OCI-LY7 (cell line): ENCODE measurements at regions not wholly inside any gene's neighbourhood (a gene's known extent, or its start where the extent isn't known, plus 50 kb on each side); places are given as distances from the start of the nearest gene placed in this dataset.

Source experiments
- BruUV-seq: library from RNA; stranded (reverse); fragments of 400-500 nt; replicated peaks from 2 replicates; lab custom pipeline; 2021; lab: Mats Ljungman, UMichigan
- CTCF ChIA-PET: fragments of 300-600 bp; sonication (Branson Sonifier 250); formaldehyde crosslinking; loops from one replicate; lab custom pipeline; 2022; ENCODE audit warnings: antibody characterized with exemption; ENCODE audit not compliant: unreplicated experiment; lab: Charles Lee
- POLR2A ChIA-PET: fragments of 300-600 bp; sonication (Branson Sonifier 250); formaldehyde crosslinking; loops from one replicate; lab custom pipeline; 2022; ENCODE audit warnings: antibody characterized with exemption; lab: Charles Lee
- DNase-seq: peaks from one replicate; pipeline ENCODE4 v3.0.0-alpha.2; 2015; ENCODE audit warnings: low spot score
- H2AFZ ChIP-seq: fragments of 200-600 bp; sonication (generic), shearing (Covaris generic); 2 replicates; pipeline ENCODE4 v1.6.1; 2014; ENCODE audit warnings: mild to moderate bottlenecking, antibody characterized with exemption, low read length, moderate library complexity
- H3K27ac ChIP-seq: fragments of 200-600 bp; sonication (generic); 2 replicates; pipeline ENCODE4 v1.5.1; 2014; ENCODE audit warnings: mixed run types, low read depth, mild to moderate bottlenecking, moderate library complexity, low read length, inconsistent platforms; ENCODE audit not compliant: poor library complexity, severe bottlenecking
- H3K36me3 ChIP-seq: fragments of 200-600 bp; sonication (generic); 2 replicates; pipeline ENCODE4 v1.6.1; 2014; ENCODE audit warnings: mild to moderate bottlenecking, antibody characterized with exemption, low read length, moderate library complexity, mixed read lengths; ENCODE audit not compliant: insufficient read depth
- H3K4me1 ChIP-seq: fragments of 200-600 bp; sonication (generic); 2 replicates; pipeline ENCODE4 v1.5.1; 2014; ENCODE audit warnings: mild to moderate bottlenecking, low read length; ENCODE audit not compliant: insufficient read depth, poor library complexity, severe bottlenecking
- H3K4me2 ChIP-seq: fragments of 200-600 bp; sonication (generic); 2 replicates; pipeline ENCODE4 v1.6.1; 2014; ENCODE audit warnings: mild to moderate bottlenecking, low read length
- H3K4me3 ChIP-seq: fragments of 200-600 bp; sonication (generic); 2 replicates; pipeline ENCODE4 v1.5.1; 2014; ENCODE audit warnings: mild to moderate bottlenecking, low read depth, low read length; ENCODE audit not compliant: poor library complexity, severe bottlenecking
- H3K79me2 ChIP-seq: fragments of 200-600 bp; sonication (generic); 2 replicates; pipeline ENCODE4 v1.6.1; 2016; ENCODE audit warnings: low read depth, mild to moderate bottlenecking, low read length, moderate library complexity, mixed read lengths; ENCODE audit not compliant: insufficient read depth
- H3K9me2 ChIP-seq: fragments of 200-600 bp; sonication (generic); 2 replicates; pipeline ENCODE4 v1.6.1; 2016; ENCODE audit warnings: mild to moderate bottlenecking, low read length, mixed read lengths; ENCODE audit not compliant: insufficient read depth
- H3K9me3 ChIP-seq: fragments of 200-600 bp; sonication (generic); 2 replicates; pipeline ENCODE4 v1.6.1; 2014; ENCODE audit warnings: mild to moderate bottlenecking, mixed run types, low read length, mixed read lengths
- H4K20me1 ChIP-seq: fragments of 200-600 bp; sonication (generic); 2 replicates; pipeline ENCODE4 v1.6.1; 2014; ENCODE audit warnings: mild to moderate bottlenecking, antibody characterized with exemption, low read length, moderate library complexity, mixed read lengths; ENCODE audit not compliant: insufficient read depth
- CTCF ChIP-seq: fragments of 200-600 bp; sonication (generic); conservative IDR thresholded peaks from 2 replicates; pipeline ENCODE4 v1.5.1; 2014; ENCODE audit warnings: mild to moderate bottlenecking, antibody characterized with exemption, low read length, moderate library complexity, mixed read lengths
- EZH2phosphoT487 ChIP-seq: fragments of 200-600 bp; sonication (generic); IDR thresholded peaks from 2 replicates; pipeline ENCODE4 v1.6.1; 2018; ENCODE audit warnings: low read depth, borderline replicate concordance, mild to moderate bottlenecking, mixed run types, antibody characterized with exemption, low read length, moderate library complexity, mixed read lengths
- intact Hi-C: fragments of 100-400 bp; cut with micrococcal nuclease; formaldehyde crosslinking; loops from one replicate; pipeline ENCODE4 v1.10.0; 2022; ENCODE audit not compliant: unreplicated experiment

DNA sequence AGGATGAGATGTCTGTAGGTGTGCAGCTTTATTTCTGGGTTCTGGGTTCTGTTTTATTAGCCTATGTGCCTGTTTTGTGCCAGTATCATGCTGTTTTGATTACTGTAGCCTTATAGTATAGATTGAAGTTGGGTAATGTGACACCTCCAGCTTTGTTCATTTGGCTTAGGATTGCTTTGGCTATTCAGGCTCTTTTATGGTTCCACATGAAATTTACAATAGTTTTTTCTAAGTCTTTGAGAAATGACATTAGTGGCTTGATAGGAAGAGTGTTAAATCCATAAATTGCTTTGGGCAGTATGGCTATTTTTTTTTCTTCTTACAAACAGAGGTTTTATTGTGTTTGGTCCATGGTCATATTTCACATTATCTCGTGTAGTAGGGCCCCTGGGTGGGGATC is 285.8 kb upstream of the GADL1 start:
- POLR2A ChIA-PET = interaction anchor here (0.6 kb wide), 1 partner anchor 289 kb away, joined by 4 read pairs; no protein-coding TSS in a partner anchor
- Histone ChIP-seq H2AFZ (no peak overlapping the region), H3K36me3 (no peaks in the 10 kb centered on the region), H3K4me2 (no peak overlapping the region), H3K27ac (no peak overlapping the region), H3K4me1 (no peaks in the 10 kb centered on the region), H3K79me2 (no peaks in the 10 kb centered on the region), H3K9me2 (no peaks in the 10 kb centered on the region), H4K20me1 (no peaks in the 10 kb centered on the region), H3K4me3 (no peak overlapping the region), H3K9me3 (no peaks in the 10 kb centered on the region)
- intact Hi-C loops = no loop called here
- CTCF ChIA-PET = no interaction called here
- TF ChIP-seq CTCF (no peak), EZH2phosphoT487 (no peak)
- DNase-seq = no peak
- no TSS peak for BruUV-seq

GRCh38 chr3:31181661-31182060 is 287.2 kb upstream of the GADL1 start:
- DNase-seq = no peak
- no TSS peak for BruUV-seq
- no peaks in the 10 kb centered on the region for H3K4me1 ChIP-seq
- POLR2A ChIA-PET = no interaction called here
- H3K4me2 ChIP-seq = no peak overlapping the region
- intact Hi-C loops = no loop called here
- no peaks in the 10 kb centered on the region for H4K20me1 ChIP-seq
- TF ChIP-seq CTCF = no peak
- no peak for TF ChIP-seq EZH2phosphoT487
- no peaks in the 10 kb centered on the region for H3K9me3 ChIP-seq
- H3K27ac ChIP-seq = no peak overlapping the region
- H3K9me2 ChIP-seq = no peaks in the 10 kb centered on the region
- CTCF ChIA-PET = no interaction called here
- H3K4me3 ChIP-seq = no peak overlapping the region
- no peak overlapping the region for H2AFZ ChIP-seq
- no peaks in the 10 kb centered on the region for H3K36me3 ChIP-seq
- H3K79me2 ChIP-seq = no peaks in the 10 kb centered on the region

GRCh38 chr3:31182661-31183060 is 288.2 kb upstream of the GADL1 start:
- intact Hi-C loops = no loop called here
- no peaks in the 10 kb centered on the region for H4K20me1 ChIP-seq
- TF ChIP-seq EZH2phosphoT487 (no peak), CTCF (no peak)
- no peak overlapping the region for H2AFZ ChIP-seq
- no peaks in the 10 kb centered on the region for H3K4me1 ChIP-seq
- DNase-seq = no peak
- H3K36me3 ChIP-seq = no peaks in the 10 kb centered on the region
- H3K4me2 ChIP-seq = no peak overlapping the region
- H3K4me3 ChIP-seq = no peak overlapping the region
- ChIA-PET POLR2A (interaction anchor here (0.7 kb wide), 1 partner anchor 14 kb away, joined by 4 read pairs; no protein-coding TSS in a partner anchor), CTCF (no interaction called here)
- no TSS peak for BruUV-seq
- no peaks in the 10 kb centered on the region for H3K9me2 ChIP-seq
- H3K79me2 ChIP-seq = no peaks in the 10 kb centered on the region
- no peak overlapping the region for H3K27ac ChIP-seq
- H3K9me3 ChIP-seq = no peaks in the 10 kb centered on the region
